ENCODE measurements at regions not wholly inside any gene's neighbourhood (a gene's known extent, or its start where the extent isn't known, plus 50 kb on each side); places are given as distances from the start of the nearest gene placed in this dataset.

DNA sequence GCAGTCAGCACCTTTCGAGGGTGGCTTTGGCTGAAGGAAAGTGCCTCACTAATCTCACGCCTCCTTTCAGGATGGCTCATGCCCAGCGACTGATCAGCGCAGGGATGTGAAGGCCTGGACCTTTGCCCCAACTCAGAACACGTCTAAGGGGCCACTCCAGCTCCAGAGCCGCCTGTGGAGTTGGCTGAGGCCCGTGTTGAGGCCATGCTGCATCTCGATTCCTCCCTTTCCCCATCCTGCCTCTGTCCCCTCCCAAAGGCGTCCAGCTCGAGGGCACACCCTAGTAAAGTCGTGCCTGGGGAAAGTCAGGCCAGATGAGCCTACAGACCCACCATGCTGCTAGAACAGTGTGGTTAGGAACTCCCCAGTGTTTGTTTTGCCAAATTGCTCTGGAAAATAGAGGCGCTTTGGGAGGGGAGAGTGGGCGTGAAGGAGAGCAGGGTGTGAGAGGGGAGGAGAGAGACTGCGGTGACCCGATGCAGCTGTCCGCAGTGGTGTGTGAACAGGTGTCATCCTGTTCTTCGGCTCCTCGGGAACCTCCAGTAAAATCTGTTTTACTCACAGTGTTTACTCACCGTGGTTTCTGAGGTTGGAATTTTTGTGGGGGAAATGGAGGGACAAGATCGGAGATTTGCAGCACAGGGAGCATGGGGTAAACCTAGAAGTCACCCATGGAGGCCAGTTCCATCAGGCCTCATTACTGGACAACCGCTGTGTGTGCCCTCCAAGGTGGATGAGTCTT lies 85.0 kb upstream of the PMEPA1 start:
- H4K20me1 ChIP-seq (replicated peaks in 1 of 2; ENCODE audit: control insufficient read depth in 1 of 2, insufficient read depth in 2 of 2, low read length in 2 of 2), result no peaks in the 10 kb centered on the region
- H4K8ac ChIP-seq (ENCODE audit: extremely low read depth, insufficient read depth, low read length), result no peak overlapping the region; the same call in 1 of the 2 replicates
- H2AK5ac ChIP-seq (ENCODE audit: low read depth, low read length), result no peak overlapping the region
- no peak overlapping the region for H3K14ac ChIP-seq (ENCODE audit: insufficient read length)
- H3K23me2 ChIP-seq (ENCODE audit: low read depth, low read length), result 0 out of 2 replicates have a peak, but pooled peaks cover 2% of the 10 kb centered on the region
- DNase-seq (ENCODE audit: low read depth in 1 of 2, low spot score in 2 of 2) (no peak), FAIRE-seq (no peak)
- H3K56ac ChIP-seq (replicated peaks; ENCODE audit: insufficient read length, low read depth, low read length), result no peak overlapping the region
- H2BK12ac ChIP-seq (ENCODE audit: low read depth, low read length), result 0 out of 2 replicates have a peak overlapping the region, but pooled peaks have one; percentile 17
- no peak overlapping the region; the same call in 1 of the 2 replicates for H2AFZ ChIP-seq (ENCODE audit: low read length)
- no peak overlapping the region for H3K4me3 ChIP-seq (ENCODE audit: extremely low read depth in 1 of 4, insufficient read depth in 2 of 4, low read depth in 3 of 4, low read length in 4 of 4)
- no peaks in the 10 kb centered on the region for H3K79me2 ChIP-seq (ENCODE audit: control insufficient read depth in 1 of 2, insufficient read depth in 2 of 2, low read length in 2 of 2)
- CTCF ChIA-PET (ENCODE audit: partially characterized antibody), result interaction anchor here (1.2 kb wide), 1 partner anchor 35 kb away, joined by 4 read pairs; no protein-coding TSS in a partner anchor
- no peak overlapping the region for H3K23ac ChIP-seq (ENCODE audit: insufficient read length)
- H3K9me3 ChIP-seq (ENCODE audit: insufficient read depth in 2 of 2, low read depth in 1 of 2, low read length in 1 of 2), result no peaks in the 10 kb centered on the region
- POLR2A ChIA-PET (ENCODE audit: partially characterized antibody), result no interaction called here
- no peak overlapping the region for H4K5ac ChIP-seq (ENCODE audit: insufficient read length, low read depth, low read length)
- H3K27me3 ChIP-seq (replicated peaks in 1 of 4; ENCODE audit: control insufficient read depth in 3 of 4, extremely low read depth in 1 of 4, insufficient read depth in 3 of 4, low read length in 3 of 4), result no peaks in the 10 kb centered on the region
- H2BK120ac ChIP-seq (replicated peaks; ENCODE audit: low read depth, low read length), result no peak overlapping the region
- no peak overlapping the region for H2BK5ac ChIP-seq (ENCODE audit: low read depth, low read length)
- H2BK15ac ChIP-seq (ENCODE audit: low read length), result no peak overlapping the region
- no peak overlapping the region for H3K4me2 ChIP-seq (ENCODE audit: insufficient read depth in 1 of 2, low read depth in 2 of 2, low read length in 2 of 2)
- H2BK20ac ChIP-seq (ENCODE audit: low read length), result no peak overlapping the region
- H3K4ac ChIP-seq (replicated peaks; ENCODE audit: insufficient read length, low read depth, low read length), result no peak overlapping the region
- H3K79me1 ChIP-seq (ENCODE audit: low read depth, low read length), result no peaks in the 10 kb centered on the region
- H3K18ac ChIP-seq (ENCODE audit: extremely low read depth, low read length), result no peak overlapping the region
- no peak overlapping the region for H4K91ac ChIP-seq (replicated peaks; ENCODE audit: insufficient read length, low read length)
- WGBS, 2 experiments (ENCODE audit: extremely low coverage in 1 of 2, insufficient coverage in 1 of 2, insufficient read length in 1 of 2, insufficient replicate concordance in 2 of 2, low coverage in 1 of 2, low lambda C conversion rate in 2 of 2, missing lambda C conversion rate in 1 of 2), result 94% methylated on average over 18 of the region's 21 CpGs; no CpG with 5 or more reads in 1 of the 2 experiments
- H3K9ac ChIP-seq (replicated peaks in 1 of 4; ENCODE audit: extremely low read depth in 1 of 4, low read depth in 3 of 4, low read length in 3 of 4), result no peak overlapping the region
- no peaks in the 10 kb centered on the region for H3K36me3 ChIP-seq (ENCODE audit: control insufficient read depth in 2 of 4, insufficient read depth in 4 of 4, low read length in 3 of 4)
- H3K27ac ChIP-seq (ENCODE audit: low read depth, low read length), result no peak overlapping the region
- H3K4me1 ChIP-seq (replicated peaks in 1 of 4; ENCODE audit: control insufficient read depth in 3 of 4, insufficient read depth in 4 of 4, low read length in 3 of 4), result no peaks in the 10 kb centered on the region
- TF ChIP-seq ATF3 (IDR thresholded peaks at IDR 0.05; ENCODE audit: insufficient read depth, low read depth, low read length), result no peak
- TF ChIP-seq KDM1A (IDR thresholded peaks at IDR 0.05; ENCODE audit: borderline replicate concordance, low read length), result no peak
- TF ChIP-seq RXRA (IDR thresholded peaks at IDR 0.05; ENCODE audit: insufficient read depth, low read depth, low read length), result no peak
- no peak for TF ChIP-seq CBX5 (IDR thresholded peaks at IDR 0.05; ENCODE audit: low read depth, low read length)
- no peak for TF ChIP-seq KDM5A (IDR thresholded peaks at IDR 0.05; ENCODE audit: low read length)
- no peak for TF ChIP-seq RNF2 (IDR thresholded peaks at IDR 0.05; ENCODE audit: borderline replicate concordance, low read depth, low read length, missing control alignments, poor library complexity, severe bottlenecking)
- no peak for TF ChIP-seq SP1 (IDR thresholded peaks at IDR 0.05; ENCODE audit: low read depth, low read length)
- no peak for TF ChIP-seq CREB1 (IDR thresholded peaks at IDR 0.05)
- TF ChIP-seq ZNF274 (IDR thresholded peaks at IDR 0.05; ENCODE audit: borderline replicate concordance, extremely low read depth, low read length), result no peak
- no peak for TF ChIP-seq SIN3A (conservative IDR thresholded peaks at IDR 0.05 in 1 of 2, IDR thresholded peaks at IDR 0.05 in 1 of 2; ENCODE audit: low read depth in 1 of 2, low read length in 2 of 2)
- TF ChIP-seq BACH1 (IDR thresholded peaks at IDR 0.05; ENCODE audit: low read length), result no peak
- TF ChIP-seq CTBP2 (IDR thresholded peaks at IDR 0.05; ENCODE audit: borderline replicate concordance, insufficient read depth, insufficient read length, low read length), result no peak

Measured in H1 (cell line).